ENCODE measurements at regions not wholly inside any gene's neighbourhood (a gene's known extent, or its start where the extent isn't known, plus 50 kb on each side); places are given as distances from the start of the nearest gene placed in this dataset.

- no peak for TF ChIP-seq CTCF (IDR thresholded peaks at IDR 0.05)
- TF ChIP-seq POLR2A (IDR thresholded peaks at IDR 0.05), result no peak
Measured at GRCh38 chr14:30426463-30426862, 132.5 kb upstream of the G2E3 start.
